ENCODE measurements at regions not wholly inside any gene's neighbourhood (a gene's known extent, or its start where the extent isn't known, plus 50 kb on each side); places are given as distances from the start of the nearest gene placed in this dataset.

DNA sequence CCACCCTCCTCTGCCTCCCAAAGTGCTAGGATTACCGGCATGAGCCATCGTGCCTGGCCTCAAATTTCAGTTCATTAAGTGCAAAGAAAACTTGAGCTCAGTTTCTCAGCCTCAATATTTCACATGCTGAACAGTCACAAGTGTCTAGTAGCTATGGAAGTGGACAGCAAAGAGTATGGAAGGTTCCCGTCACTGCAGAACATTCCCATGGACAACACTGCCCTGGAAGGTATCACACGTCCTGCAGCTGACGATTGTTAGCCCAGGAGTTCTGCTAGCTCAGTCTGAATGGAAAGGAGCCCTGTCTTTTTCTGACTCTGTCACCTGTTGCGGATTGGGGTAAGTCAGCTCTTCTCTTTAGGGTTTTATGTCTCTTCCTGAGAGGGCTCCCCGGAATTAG is 86.2 kb upstream of the PTPRM start:
- peaks cover 22% of the 10 kb centered on the region for H3K4me1 ChIP-seq (ENCODE audit: control insufficient read depth, insufficient read depth, low read length, unreplicated experiment)
- no peak overlapping the region for H2AFZ ChIP-seq (ENCODE audit: low read length, unreplicated experiment)
- H3K27me3 ChIP-seq (ENCODE audit: insufficient read depth, low read length) = no peaks in the 10 kb centered on the region; the same call in 1 of the 2 replicates
- no peaks in the 10 kb centered on the region for H3K79me2 ChIP-seq (ENCODE audit: control insufficient read depth, insufficient read depth, low read length, unreplicated experiment)
- no peaks in the 10 kb centered on the region for H3K36me3 ChIP-seq (ENCODE audit: insufficient read depth, low read length)
- H3K4me3 ChIP-seq (ENCODE audit: low read depth, low read length) = no peak overlapping the region
- no peak overlapping the region for H3K27ac ChIP-seq (ENCODE audit: low read depth, low read length)

DNA sequence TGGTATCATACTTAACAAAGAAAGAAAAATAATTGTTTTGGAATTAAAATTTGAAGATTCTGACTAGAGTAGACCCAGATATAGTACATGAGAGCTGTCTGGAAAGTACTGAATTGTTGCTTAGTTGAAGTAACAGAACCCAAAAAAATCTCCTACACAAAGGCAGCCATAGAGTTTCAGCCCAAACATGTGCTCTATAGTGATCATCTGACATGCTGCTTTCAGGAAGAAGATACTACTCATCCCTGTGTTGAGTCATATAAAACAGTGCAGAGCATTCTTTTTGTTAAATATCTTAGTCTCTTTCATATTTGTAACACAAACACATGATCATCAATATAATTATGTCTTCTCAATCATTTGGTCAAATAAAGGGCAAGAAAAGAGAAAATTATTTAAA is 84.8 kb upstream of the PTPRM start:
- no peaks in the 10 kb centered on the region for H3K79me2 ChIP-seq (ENCODE audit: control insufficient read depth, insufficient read depth, low read length, unreplicated experiment)
- H2AFZ ChIP-seq (ENCODE audit: low read length, unreplicated experiment) = peak overlapping the region; percentile 87
- H3K36me3 ChIP-seq (ENCODE audit: insufficient read depth, low read length) = no peaks in the 10 kb centered on the region
- H3K4me3 ChIP-seq (ENCODE audit: low read depth, low read length) = no peak overlapping the region
- no peak overlapping the region for H3K27ac ChIP-seq (ENCODE audit: low read depth, low read length)
- peaks cover 22% of the 10 kb centered on the region for H3K4me1 ChIP-seq (ENCODE audit: control insufficient read depth, insufficient read depth, low read length, unreplicated experiment)
- H3K27me3 ChIP-seq (ENCODE audit: insufficient read depth, low read length) = peaks cover 2% of the 10 kb centered on the region; the same call in 1 of the 2 replicates

DNA sequence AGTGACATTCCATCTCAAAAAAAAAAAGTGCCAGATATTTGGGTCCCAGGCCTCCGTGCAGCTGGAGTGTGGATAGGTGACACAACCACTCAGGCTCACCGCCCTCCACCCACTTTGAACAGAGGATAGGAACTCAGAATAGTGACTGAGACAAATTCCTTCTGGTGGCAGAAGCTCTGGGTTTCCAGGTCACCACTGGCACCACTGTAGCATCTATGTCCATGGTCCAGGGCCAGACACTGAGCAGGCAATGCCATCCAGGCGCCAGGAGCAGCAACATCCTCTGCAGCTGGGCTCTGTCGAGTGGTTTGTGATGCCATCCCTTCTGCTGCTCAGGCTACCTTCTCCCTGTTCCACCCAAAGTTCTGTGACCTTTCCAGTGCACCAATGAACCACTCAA is 81.5 kb upstream of the PTPRM start:
- peaks cover 6% of the 10 kb centered on the region for H3K4me1 ChIP-seq (ENCODE audit: control insufficient read depth, insufficient read depth, low read length, unreplicated experiment)
- H3K4me3 ChIP-seq (ENCODE audit: low read depth, low read length) = no peak overlapping the region
- peaks cover 11% of the 10 kb centered on the region; the same call in 1 of the 2 replicates for H3K27me3 ChIP-seq (ENCODE audit: insufficient read depth, low read length)
- H3K79me2 ChIP-seq (ENCODE audit: control insufficient read depth, insufficient read depth, low read length, unreplicated experiment) = no peaks in the 10 kb centered on the region
- H3K36me3 ChIP-seq (ENCODE audit: insufficient read depth, low read length) = no peaks in the 10 kb centered on the region
- H3K27ac ChIP-seq (ENCODE audit: low read depth, low read length) = no peak overlapping the region
- H2AFZ ChIP-seq (ENCODE audit: low read length, unreplicated experiment) = no peak overlapping the region

DNA sequence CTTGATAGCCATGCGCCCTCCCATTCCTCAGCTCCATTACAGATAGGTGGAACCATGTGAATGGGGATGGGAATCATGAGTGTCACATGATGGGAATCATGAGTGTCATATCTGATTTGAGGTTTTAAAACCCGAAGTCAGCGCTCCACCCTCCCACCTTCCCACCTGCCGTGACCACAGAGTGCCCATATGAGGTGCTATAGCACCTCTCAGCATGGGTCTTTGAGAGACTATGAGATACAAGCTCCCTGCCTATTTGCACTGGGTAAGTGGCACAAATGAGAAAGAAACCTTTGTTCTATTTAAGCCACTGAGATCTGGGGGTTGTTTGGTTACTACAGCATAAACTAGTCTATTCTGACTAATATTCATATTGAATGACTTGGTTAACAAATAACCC is 78.5 kb upstream of the PTPRM start:
- Histone ChIP-seq H3K4me1 (ENCODE audit: control insufficient read depth, insufficient read depth, low read length, unreplicated experiment) (no peaks in the 10 kb centered on the region), H2AFZ (ENCODE audit: low read length, unreplicated experiment) (no peak overlapping the region), H3K79me2 (ENCODE audit: control insufficient read depth, insufficient read depth, low read length, unreplicated experiment) (no peaks in the 10 kb centered on the region), H3K27me3 (ENCODE audit: insufficient read depth, low read length) (peaks cover 11% of the 10 kb centered on the region; the same call in 1 of the 2 replicates), H3K36me3 (ENCODE audit: insufficient read depth, low read length) (no peaks in the 10 kb centered on the region), H3K27ac (ENCODE audit: low read depth, low read length) (no peak overlapping the region), H3K4me3 (ENCODE audit: low read depth, low read length) (no peak overlapping the region)

DNA sequence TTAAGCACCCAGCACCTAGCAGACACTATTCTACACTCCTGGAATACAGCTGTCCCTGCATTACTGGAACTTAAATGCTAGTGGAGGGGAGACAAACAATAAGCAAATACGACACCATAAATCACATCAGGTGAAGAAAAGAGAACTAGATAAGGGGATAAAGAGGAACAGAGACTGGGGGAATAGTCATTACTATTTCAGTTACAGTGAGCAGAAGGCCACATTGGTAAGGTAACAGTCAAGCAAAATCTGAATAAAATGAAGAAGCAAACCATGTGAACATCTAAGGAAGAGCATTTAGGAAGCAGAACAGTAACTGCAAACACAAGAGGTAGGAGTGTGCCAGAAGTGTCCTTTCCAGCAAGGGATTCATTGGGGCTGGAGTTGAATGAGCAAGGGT is 77.0 kb upstream of the PTPRM start:
- Histone ChIP-seq H3K27me3 (ENCODE audit: insufficient read depth, low read length) (peaks cover 11% of the 10 kb centered on the region; the same call in 1 of the 2 replicates), H3K4me1 (ENCODE audit: control insufficient read depth, insufficient read depth, low read length, unreplicated experiment) (no peaks in the 10 kb centered on the region)

DNA sequence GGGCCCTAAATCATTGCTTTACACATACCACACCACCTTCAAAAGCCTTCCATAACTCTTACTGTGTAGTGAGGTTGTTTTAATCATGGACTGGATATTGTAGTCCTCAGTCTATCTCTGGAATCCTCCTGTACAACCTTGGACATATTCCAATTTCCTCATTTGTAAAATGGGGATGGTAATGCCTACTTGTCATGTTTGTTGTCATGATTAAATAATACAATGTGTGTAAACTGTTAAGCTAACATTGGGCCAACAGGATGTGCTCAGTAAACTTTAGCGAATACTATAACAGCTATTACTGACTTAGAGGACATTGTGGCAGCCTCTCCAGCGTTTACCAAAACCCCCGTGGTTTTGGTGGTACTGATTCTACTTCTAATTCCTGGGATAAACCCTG is 74.7 kb upstream of the PTPRM start:
- no peak overlapping the region for H3K4me3 ChIP-seq (ENCODE audit: low read depth, low read length)
- H3K79me2 ChIP-seq (ENCODE audit: control insufficient read depth, insufficient read depth, low read length, unreplicated experiment) = no peaks in the 10 kb centered on the region
- no peak overlapping the region for H2AFZ ChIP-seq (ENCODE audit: low read length, unreplicated experiment)
- H3K27ac ChIP-seq (ENCODE audit: low read depth, low read length) = no peak overlapping the region
- no peaks in the 10 kb centered on the region for H3K36me3 ChIP-seq (ENCODE audit: insufficient read depth, low read length)
- H3K27me3 ChIP-seq (ENCODE audit: insufficient read depth, low read length) = peaks cover 24% of the 10 kb centered on the region
- no peaks in the 10 kb centered on the region for H3K4me1 ChIP-seq (ENCODE audit: control insufficient read depth, insufficient read depth, low read length, unreplicated experiment)

More for the DNA sequence above, 77.0 kb upstream of the PTPRM start:
- Histone ChIP-seq H3K36me3 (ENCODE audit: insufficient read depth, low read length) (no peaks in the 10 kb centered on the region), H3K4me3 (ENCODE audit: low read depth, low read length) (no peak overlapping the region), H3K79me2 (ENCODE audit: control insufficient read depth, insufficient read depth, low read length, unreplicated experiment) (no peaks in the 10 kb centered on the region), H2AFZ (ENCODE audit: low read length, unreplicated experiment) (no peak overlapping the region), H3K27ac (ENCODE audit: low read depth, low read length) (no peak overlapping the region)

DNA sequence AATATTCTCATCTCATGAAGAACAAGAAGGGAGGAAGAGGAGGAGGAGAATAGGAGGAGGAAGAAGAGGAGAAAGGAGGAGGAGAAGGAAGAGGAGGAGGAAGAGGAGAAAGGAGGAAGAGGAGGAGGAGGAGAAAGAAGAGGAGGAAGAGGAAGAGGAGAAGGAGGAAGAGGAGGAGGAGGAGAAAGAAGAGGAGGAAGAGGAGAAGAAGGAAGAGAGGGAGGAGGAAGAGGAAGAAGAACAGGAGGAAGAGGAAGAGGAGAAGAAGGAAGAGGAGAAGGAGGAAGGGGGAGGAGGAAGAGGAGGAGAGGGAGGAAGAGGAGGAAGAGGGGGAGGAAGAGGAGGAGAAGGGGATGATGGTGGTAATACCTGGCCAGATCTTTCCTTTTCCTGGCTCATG is 70.0 kb upstream of the PTPRM start:
- H2AFZ ChIP-seq (ENCODE audit: low read length, unreplicated experiment) = no peak overlapping the region
- H3K4me3 ChIP-seq (ENCODE audit: low read depth, low read length) = no peak overlapping the region
- peaks cover 17% of the 10 kb centered on the region for H3K27me3 ChIP-seq (ENCODE audit: insufficient read depth, low read length)
- H3K36me3 ChIP-seq (ENCODE audit: insufficient read depth, low read length) = no peaks in the 10 kb centered on the region
- H3K4me1 ChIP-seq (ENCODE audit: control insufficient read depth, insufficient read depth, low read length, unreplicated experiment) = no peaks in the 10 kb centered on the region
- H3K27ac ChIP-seq (ENCODE audit: low read depth, low read length) = no peak overlapping the region
- H3K79me2 ChIP-seq (ENCODE audit: control insufficient read depth, insufficient read depth, low read length, unreplicated experiment) = no peaks in the 10 kb centered on the region

DNA sequence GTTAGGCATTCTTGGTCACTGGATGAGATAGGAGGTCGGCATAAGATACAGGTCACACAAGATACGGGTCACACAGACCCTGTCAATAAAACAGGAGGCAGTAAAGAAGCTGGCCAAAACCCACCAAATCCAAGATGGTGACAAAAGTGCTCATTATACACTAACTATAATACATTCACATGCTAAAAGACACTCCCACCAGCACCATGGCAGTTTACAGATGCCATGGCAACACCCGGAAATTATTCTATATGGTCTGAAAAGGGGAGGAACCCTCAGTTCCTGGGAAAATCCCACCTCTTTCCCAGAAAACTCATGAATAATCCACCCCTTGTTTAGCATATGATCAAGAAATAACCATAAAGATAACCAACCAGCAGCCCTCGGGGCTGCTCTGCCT is 56.0 kb upstream of the PTPRM start:
- no peaks in the 10 kb centered on the region for H3K79me2 ChIP-seq (ENCODE audit: control insufficient read depth, insufficient read depth, low read length, unreplicated experiment)
- no peaks in the 10 kb centered on the region for H3K36me3 ChIP-seq (ENCODE audit: insufficient read depth, low read length)
- H3K4me1 ChIP-seq (ENCODE audit: control insufficient read depth, insufficient read depth, low read length, unreplicated experiment) = no peaks in the 10 kb centered on the region
- no peak overlapping the region for H3K4me3 ChIP-seq (ENCODE audit: low read depth, low read length)
- peaks cover 56% of the 10 kb centered on the region for H3K27me3 ChIP-seq (ENCODE audit: insufficient read depth, low read length)
- no peak overlapping the region for H2AFZ ChIP-seq (ENCODE audit: low read length, unreplicated experiment)
- H3K27ac ChIP-seq (ENCODE audit: low read depth, low read length) = no peak overlapping the region

DNA sequence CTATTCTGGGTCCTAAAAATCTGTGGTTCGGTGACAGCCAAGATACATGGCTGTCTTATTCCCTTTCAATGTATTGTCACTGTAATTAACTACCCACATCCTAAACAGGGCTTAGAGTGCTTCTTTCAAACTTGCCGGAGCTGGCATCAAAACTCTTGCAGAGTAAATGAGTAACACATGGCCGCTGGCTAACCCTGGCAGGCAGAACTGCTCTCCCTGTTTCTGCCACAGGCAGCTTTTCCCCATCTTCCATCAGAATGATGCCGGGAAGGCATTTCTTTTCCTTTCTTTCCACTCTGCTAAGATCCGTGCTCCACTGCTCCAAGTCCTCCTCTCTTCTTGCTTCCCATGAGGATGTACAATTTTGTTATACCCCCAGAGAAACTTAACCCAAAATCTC is 54.8 kb upstream of the PTPRM start:
- Histone ChIP-seq H3K27ac (ENCODE audit: low read depth, low read length) (no peak overlapping the region), H3K79me2 (ENCODE audit: control insufficient read depth, insufficient read depth, low read length, unreplicated experiment) (no peaks in the 10 kb centered on the region), H3K36me3 (ENCODE audit: insufficient read depth, low read length) (no peaks in the 10 kb centered on the region), H3K4me3 (ENCODE audit: low read depth, low read length) (no peak overlapping the region), H3K27me3 (ENCODE audit: insufficient read depth, low read length) (peaks cover 45% of the 10 kb centered on the region), H2AFZ (ENCODE audit: low read length, unreplicated experiment) (no peak overlapping the region), H3K4me1 (ENCODE audit: control insufficient read depth, insufficient read depth, low read length, unreplicated experiment) (no peaks in the 10 kb centered on the region)

DNA sequence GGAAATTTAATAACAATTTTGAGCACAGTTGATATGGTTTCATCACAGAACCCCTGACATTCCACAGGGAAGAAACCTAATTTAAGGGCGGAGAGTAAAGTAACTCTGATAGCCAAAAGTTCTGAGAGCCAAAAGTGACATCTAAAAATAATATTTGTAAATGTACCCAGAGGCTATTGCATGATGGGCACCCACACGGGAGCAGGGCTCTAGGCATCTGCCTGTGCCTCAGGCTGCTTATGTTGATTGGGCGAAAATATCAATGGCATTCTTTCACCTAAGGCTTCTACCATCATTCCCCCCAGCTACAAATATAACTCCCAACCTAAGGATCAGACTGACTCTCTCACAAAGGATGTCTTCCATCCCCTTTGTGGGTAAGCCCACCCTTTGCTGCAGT is 54.1 kb upstream of the PTPRM start:
- no peaks in the 10 kb centered on the region for H3K4me1 ChIP-seq (ENCODE audit: control insufficient read depth, insufficient read depth, low read length, unreplicated experiment)
- H3K4me3 ChIP-seq (ENCODE audit: low read depth, low read length) = no peak overlapping the region
- H3K27ac ChIP-seq (ENCODE audit: low read depth, low read length) = no peak overlapping the region
- H3K79me2 ChIP-seq (ENCODE audit: control insufficient read depth, insufficient read depth, low read length, unreplicated experiment) = no peaks in the 10 kb centered on the region
- H3K27me3 ChIP-seq (ENCODE audit: insufficient read depth, low read length) = peaks cover 43% of the 10 kb centered on the region
- H2AFZ ChIP-seq (ENCODE audit: low read length, unreplicated experiment) = no peak overlapping the region
- no peaks in the 10 kb centered on the region for H3K36me3 ChIP-seq (ENCODE audit: insufficient read depth, low read length)

DNA sequence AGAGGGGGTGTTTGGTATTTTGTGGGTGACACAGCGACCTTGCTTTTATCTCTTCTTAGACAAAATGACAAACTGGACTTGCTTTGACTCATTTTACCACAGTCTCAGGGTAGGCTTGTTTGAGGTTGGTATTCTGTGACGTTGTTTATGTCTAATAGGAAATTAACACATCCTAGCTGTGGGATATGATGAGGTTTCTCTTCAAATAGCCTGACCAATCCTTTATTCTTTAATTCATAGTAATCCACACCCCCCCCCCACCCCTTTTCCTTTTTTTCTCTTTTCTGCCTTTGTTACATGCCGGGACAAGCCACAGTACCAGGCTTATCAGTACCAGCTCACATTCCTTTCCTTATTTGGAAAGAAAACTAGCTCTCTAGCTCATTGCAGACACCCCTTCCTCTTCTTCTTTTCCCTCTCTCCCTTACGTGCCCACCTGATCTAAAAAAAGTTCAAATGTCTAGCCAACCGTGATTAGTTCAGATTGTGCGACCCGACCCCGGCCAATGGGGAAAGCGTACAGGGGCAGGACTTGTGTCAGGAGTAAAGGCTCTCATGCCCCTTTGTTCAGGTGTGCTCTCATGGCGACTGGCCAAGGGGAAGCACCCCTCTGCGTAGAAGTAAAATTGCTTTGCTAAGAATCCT is 52.2 kb upstream of the PTPRM start:
- Histone ChIP-seq H3K4me3 (ENCODE audit: low read depth, low read length) (no peak overlapping the region), H3K36me3 (ENCODE audit: insufficient read depth, low read length) (no peaks in the 10 kb centered on the region), H3K79me2 (ENCODE audit: control insufficient read depth, insufficient read depth, low read length, unreplicated experiment) (no peaks in the 10 kb centered on the region), H3K4me1 (ENCODE audit: control insufficient read depth, insufficient read depth, low read length, unreplicated experiment) (no peaks in the 10 kb centered on the region), H2AFZ (ENCODE audit: low read length, unreplicated experiment) (no peak overlapping the region), H3K27me3 (ENCODE audit: insufficient read depth, low read length) (peaks cover 49% of the 10 kb centered on the region), H3K27ac (ENCODE audit: low read depth, low read length) (no peak overlapping the region)
